ENCODE measurements at regions not wholly inside any gene's neighbourhood (a gene's known extent, or its start where the extent isn't known, plus 50 kb on each side); places are given as distances from the start of the nearest gene placed in this dataset.

GRCh38 chr2:57523304-57523703, 523.3 kb upstream of the VRK2 start:
- Histone ChIP-seq H3K4me3 (ENCODE audit: low read depth, low read length) (no peak overlapping the region), H3K36me3 (ENCODE audit: control insufficient read depth, insufficient read depth, low read length) (no peaks in the 10 kb centered on the region), H3K27me3 (ENCODE audit: control insufficient read depth, insufficient read depth, low read length) (no peaks in the 10 kb centered on the region)
- no peak for DNase-seq (ENCODE audit: low read depth)
- TF ChIP-seq CTCF (IDR thresholded peaks at IDR 0.05; ENCODE audit: insufficient read depth, low read length, poor library complexity, severe bottlenecking) = no peak

- TF ChIP-seq CTCF (IDR thresholded peaks at IDR 0.05; ENCODE audit: insufficient read depth, low read length, poor library complexity, severe bottlenecking) = no peak
- Histone ChIP-seq H3K4me3 (ENCODE audit: low read depth, low read length) (no peak overlapping the region), H3K36me3 (ENCODE audit: control insufficient read depth, insufficient read depth, low read length) (no peaks in the 10 kb centered on the region), H3K27me3 (ENCODE audit: control insufficient read depth, insufficient read depth, low read length) (no peaks in the 10 kb centered on the region)
- DNase-seq (ENCODE audit: low read depth) = no peak
These were observed 518.9 kb upstream of the VRK2 start for GRCh38 chr2:57527685-57528084.

- no peak for TF ChIP-seq CTCF (IDR thresholded peaks at IDR 0.05; ENCODE audit: insufficient read depth, low read length, poor library complexity, severe bottlenecking)
- DNase-seq (ENCODE audit: low read depth) = no peak
These were observed 518.1 kb upstream of the VRK2 start for GRCh38 chr2:57528499-57528898.

GRCh38 chr2:57534358-57534757, 512.2 kb upstream of the VRK2 start:
- TF ChIP-seq CTCF (IDR thresholded peaks at IDR 0.05; ENCODE audit: insufficient read depth, low read length, poor library complexity, severe bottlenecking) = no peak
- Histone ChIP-seq H3K4me3 (ENCODE audit: low read depth, low read length) (no peak overlapping the region), H3K36me3 (ENCODE audit: control insufficient read depth, insufficient read depth, low read length) (no peaks in the 10 kb centered on the region), H3K27me3 (ENCODE audit: control insufficient read depth, insufficient read depth, low read length) (no peaks in the 10 kb centered on the region)
- DNase-seq (ENCODE audit: low read depth) = no peak

More at GRCh38 chr2:57528499-57528898, 518.1 kb upstream of the VRK2 start:
- Histone ChIP-seq H3K27me3 (ENCODE audit: control insufficient read depth, insufficient read depth, low read length) (no peaks in the 10 kb centered on the region), H3K36me3 (ENCODE audit: control insufficient read depth, insufficient read depth, low read length) (no peaks in the 10 kb centered on the region), H3K4me3 (ENCODE audit: low read depth, low read length) (no peak overlapping the region)

- TF ChIP-seq CTCF (IDR thresholded peaks at IDR 0.05; ENCODE audit: insufficient read depth, low read length, poor library complexity, severe bottlenecking) = no peak
- DNase-seq (ENCODE audit: low read depth) = no peak
- H3K27me3 ChIP-seq (ENCODE audit: control insufficient read depth, insufficient read depth, low read length) = no peaks in the 10 kb centered on the region
- H3K36me3 ChIP-seq (ENCODE audit: control insufficient read depth, insufficient read depth, low read length) = no peaks in the 10 kb centered on the region
- H3K4me3 ChIP-seq (ENCODE audit: low read depth, low read length) = no peak overlapping the region
These were observed 509.9 kb upstream of the VRK2 start for GRCh38 chr2:57536535-57537231.

GRCh38 chr2:57539761-57540160, 506.8 kb upstream of the VRK2 start:
- DNase-seq (ENCODE audit: low read depth) = no peak
- no peaks in the 10 kb centered on the region for H3K27me3 ChIP-seq (ENCODE audit: control insufficient read depth, insufficient read depth, low read length)

More at GRCh38 chr2:57539761-57540160, 506.8 kb upstream of the VRK2 start:
- TF ChIP-seq CTCF (IDR thresholded peaks at IDR 0.05; ENCODE audit: insufficient read depth, low read length, poor library complexity, severe bottlenecking) = no peak
- Histone ChIP-seq H3K36me3 (ENCODE audit: control insufficient read depth, insufficient read depth, low read length) (no peaks in the 10 kb centered on the region), H3K4me3 (ENCODE audit: low read depth, low read length) (no peak overlapping the region)
